Gastrocnemius medialis (tissue), 4 donors: ENCODE measurements at regions not wholly inside any gene's neighbourhood (a gene's known extent, or its start where the extent isn't known, plus 50 kb on each side); places are given as distances from the start of the nearest gene placed in this dataset.

ENCODE experiments used
- POLR2A ChIP-seq, 2 donors: fragments of 450-650 bp; IDR thresholded peaks; one replicate each; pipeline ENCODE4 v1.6.1; 2017; ENCODE audit warnings: antibody characterized with exemption in 2 of 2, mild to moderate bottlenecking in 2 of 2, moderate library complexity in 2 of 2
- TF ChIP-seq, protein P1 (sequence below), 5 experiments: fragments of 450-650 bp in 3 of 5; fragments of 200-600 bp in 2 of 5; sonication (generic) in 2 of 5; IDR thresholded peaks in 4 of 5; conservative IDR thresholded peaks in 1 of 5; 1 replicate in 4 of 5; 2 replicates in 1 of 5; pipeline ENCODE4 v1.5.1; 2016 to 2019; ENCODE audit warnings: antibody characterized with exemption in 5 of 5, mild to moderate bottlenecking in 3 of 5, moderate library complexity in 3 of 5

DNA sequence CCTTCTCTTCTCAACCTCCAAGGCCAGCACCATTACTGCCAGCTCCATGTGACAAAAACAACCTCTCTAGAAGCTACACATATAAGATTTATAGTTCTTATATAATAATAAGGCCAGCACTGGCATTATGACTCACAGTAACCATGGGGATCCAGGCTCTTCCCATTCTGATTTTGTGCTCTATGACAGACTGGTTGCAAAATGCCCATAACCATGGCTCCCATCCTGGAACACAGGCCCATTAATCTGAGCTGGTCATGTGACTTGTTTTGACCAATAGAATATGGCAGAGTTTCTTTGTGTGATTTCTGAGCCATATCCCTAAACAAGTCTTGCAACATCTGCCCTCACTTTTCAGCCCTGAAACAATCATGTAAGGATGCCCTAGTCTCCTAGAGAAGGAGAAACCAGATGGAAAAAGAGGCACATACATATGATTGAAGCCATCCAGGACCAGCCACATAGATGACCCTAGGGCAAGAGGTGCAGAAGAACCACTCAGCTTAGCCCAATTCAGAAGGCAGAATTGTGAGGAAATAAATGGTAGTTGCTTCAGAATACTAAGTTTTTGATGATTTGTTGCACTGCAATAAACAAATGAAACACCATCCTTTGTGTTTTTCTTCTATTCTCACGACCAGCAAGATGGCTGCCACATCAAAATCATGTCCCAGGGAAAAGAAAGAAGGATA is 173.9 kb downstream of the SUCLG1 start:
- TF ChIP-seq, protein P1, sequence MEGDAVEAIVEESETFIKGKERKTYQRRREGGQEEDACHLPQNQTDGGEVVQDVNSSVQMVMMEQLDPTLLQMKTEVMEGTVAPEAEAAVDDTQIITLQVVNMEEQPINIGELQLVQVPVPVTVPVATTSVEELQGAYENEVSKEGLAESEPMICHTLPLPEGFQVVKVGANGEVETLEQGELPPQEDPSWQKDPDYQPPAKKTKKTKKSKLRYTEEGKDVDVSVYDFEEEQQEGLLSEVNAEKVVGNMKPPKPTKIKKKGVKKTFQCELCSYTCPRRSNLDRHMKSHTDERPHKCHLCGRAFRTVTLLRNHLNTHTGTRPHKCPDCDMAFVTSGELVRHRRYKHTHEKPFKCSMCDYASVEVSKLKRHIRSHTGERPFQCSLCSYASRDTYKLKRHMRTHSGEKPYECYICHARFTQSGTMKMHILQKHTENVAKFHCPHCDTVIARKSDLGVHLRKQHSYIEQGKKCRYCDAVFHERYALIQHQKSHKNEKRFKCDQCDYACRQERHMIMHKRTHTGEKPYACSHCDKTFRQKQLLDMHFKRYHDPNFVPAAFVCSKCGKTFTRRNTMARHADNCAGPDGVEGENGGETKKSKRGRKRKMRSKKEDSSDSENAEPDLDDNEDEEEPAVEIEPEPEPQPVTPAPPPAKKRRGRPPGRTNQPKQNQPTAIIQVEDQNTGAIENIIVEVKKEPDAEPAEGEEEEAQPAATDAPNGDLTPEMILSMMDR (IDR thresholded peaks at IDR 0.05 in 4 of 5, conservative IDR thresholded peaks at IDR 0.05 in 1 of 5), result no peak
- no peak for TF ChIP-seq POLR2A (IDR thresholded peaks at IDR 0.05)
